ENCODE measurements at regions not wholly inside any gene's neighbourhood (a gene's known extent, or its start where the extent isn't known, plus 50 kb on each side); places are given as distances from the start of the nearest gene placed in this dataset.
"Not testable (repeated sequence)": the region's sequence is repeated elsewhere in the genome, so short reads cannot be mapped to it uniquely, and the experiment has no call there.

DNA sequence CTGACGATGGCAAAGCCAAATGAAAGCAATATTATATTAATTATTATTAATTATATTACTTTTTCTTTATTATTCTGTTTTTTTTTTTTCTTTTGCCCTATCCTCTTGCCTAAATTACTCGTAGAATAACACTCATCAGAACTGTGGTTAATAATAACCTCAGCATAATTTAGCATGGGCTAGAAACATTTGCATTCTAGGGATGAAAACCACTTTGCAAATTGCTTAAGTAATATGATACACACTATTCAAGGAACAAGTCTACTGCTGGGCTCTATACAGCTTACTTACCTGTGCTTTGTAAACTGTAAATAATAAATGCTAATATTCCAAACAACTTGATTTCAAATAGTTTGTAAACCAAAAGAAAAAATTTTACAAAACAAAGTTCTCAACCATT is 375.8 kb downstream of the HGF start:
- no peak overlapping the region for H3K27ac ChIP-seq
- no peaks in the 10 kb centered on the region for H3K36me3 ChIP-seq
- no peaks in the 10 kb centered on the region for H3K4me1 ChIP-seq
- H3K4me3 ChIP-seq: no peak overlapping the region
- H3K27me3 ChIP-seq: no peaks in the 10 kb centered on the region
- intact Hi-C loops (cut with DNase I; ENCODE audit: low total_unique reads): no loop called here
- no peaks in the 10 kb centered on the region for H3K9me3 ChIP-seq
- TF ChIP-seq POLR2A (IDR thresholded peaks at IDR 0.05) (no peak), EP300 (IDR thresholded peaks at IDR 0.05) (no peak), POLR2AphosphoS5 (IDR thresholded peaks at IDR 0.05) (no peak)
- TF ChIP-seq, protein P1, sequence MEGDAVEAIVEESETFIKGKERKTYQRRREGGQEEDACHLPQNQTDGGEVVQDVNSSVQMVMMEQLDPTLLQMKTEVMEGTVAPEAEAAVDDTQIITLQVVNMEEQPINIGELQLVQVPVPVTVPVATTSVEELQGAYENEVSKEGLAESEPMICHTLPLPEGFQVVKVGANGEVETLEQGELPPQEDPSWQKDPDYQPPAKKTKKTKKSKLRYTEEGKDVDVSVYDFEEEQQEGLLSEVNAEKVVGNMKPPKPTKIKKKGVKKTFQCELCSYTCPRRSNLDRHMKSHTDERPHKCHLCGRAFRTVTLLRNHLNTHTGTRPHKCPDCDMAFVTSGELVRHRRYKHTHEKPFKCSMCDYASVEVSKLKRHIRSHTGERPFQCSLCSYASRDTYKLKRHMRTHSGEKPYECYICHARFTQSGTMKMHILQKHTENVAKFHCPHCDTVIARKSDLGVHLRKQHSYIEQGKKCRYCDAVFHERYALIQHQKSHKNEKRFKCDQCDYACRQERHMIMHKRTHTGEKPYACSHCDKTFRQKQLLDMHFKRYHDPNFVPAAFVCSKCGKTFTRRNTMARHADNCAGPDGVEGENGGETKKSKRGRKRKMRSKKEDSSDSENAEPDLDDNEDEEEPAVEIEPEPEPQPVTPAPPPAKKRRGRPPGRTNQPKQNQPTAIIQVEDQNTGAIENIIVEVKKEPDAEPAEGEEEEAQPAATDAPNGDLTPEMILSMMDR (IDR thresholded peaks at IDR 0.05): no peak
- 86 to 91% (median 90%) methylated on average over 2 of the region's 2 CpGs for WGBS, 5 donors
- DNase-seq: no peak

DNA sequence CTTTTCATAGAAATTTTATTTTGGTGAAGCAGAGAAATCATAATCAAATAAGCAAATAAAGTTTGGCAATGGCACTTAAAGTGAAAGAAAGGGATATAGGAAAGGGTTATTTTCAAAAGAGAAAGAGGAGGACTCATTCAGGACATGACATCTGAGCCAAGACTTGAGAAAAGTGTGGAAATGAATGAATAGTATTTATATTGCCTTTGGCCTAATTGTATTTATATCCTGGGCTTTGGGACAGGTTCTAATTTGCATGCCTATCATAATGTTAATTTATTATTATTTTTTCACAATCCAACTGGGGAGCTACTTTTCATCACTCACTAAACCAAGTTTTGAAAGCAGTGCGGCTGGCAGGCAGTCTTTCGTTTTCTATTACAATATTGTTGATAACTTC is 376.8 kb downstream of the HGF start:
- H3K27me3 ChIP-seq: no peaks in the 10 kb centered on the region
- intact Hi-C loops (cut with DNase I; ENCODE audit: low total_unique reads): no loop called here
- H3K4me1 ChIP-seq: no peaks in the 10 kb centered on the region
- 90 to 95% (median 92%) methylated on average over 2 of the region's 2 CpGs for WGBS, 5 donors
- no peak for TF ChIP-seq POLR2AphosphoS5 (IDR thresholded peaks at IDR 0.05)
- TF ChIP-seq, protein P1 (IDR thresholded peaks at IDR 0.05): no peak
- no peak for TF ChIP-seq POLR2A (IDR thresholded peaks at IDR 0.05)
- no peak overlapping the region for H3K27ac ChIP-seq
- no peaks in the 10 kb centered on the region for H3K9me3 ChIP-seq
- no peaks in the 10 kb centered on the region for H3K36me3 ChIP-seq
- no peak for DNase-seq
- H3K4me3 ChIP-seq: no peak overlapping the region

DNA sequence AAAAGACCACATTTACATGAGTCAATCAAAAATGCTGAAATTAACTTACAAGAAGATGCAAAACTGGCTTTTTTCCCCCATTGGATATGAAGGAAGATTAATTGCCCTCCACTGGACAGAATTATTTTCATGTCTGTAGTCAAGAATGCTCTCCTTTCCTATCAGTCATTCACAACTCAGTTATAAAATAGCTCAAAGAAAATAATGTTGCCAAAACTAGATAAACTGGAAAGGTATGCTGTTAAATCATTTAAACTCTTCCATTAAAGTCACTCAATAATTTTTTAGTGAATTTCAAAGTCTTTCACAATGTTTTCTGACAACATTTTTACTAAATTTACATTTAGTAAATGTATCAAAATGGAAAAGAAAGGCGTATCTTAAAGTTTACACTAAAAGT is 384.5 kb downstream of the HGF start:
- H3K4me3 ChIP-seq: no peak overlapping the region

DNA sequence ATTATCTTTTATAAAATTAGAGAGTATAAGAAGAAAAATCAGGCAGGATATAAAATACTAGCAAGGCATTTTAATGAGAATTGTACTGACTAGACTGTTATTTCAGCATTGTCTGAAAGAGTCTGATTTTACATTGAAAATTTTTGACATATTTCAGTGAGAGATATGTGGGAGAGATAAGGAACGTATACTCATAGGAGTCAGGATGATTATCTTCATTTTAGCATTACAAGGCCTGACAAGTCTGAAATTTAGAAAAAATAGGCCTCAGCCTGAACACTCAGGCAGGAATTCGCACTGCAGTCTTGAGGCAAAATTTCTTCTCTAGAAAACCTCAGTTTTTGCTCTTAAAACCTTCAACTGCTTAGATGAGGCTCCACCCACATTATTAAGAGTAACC is 386.0 kb downstream of the HGF start:
- no peak overlapping the region for H3K27ac ChIP-seq
- intact Hi-C loops (cut with DNase I; ENCODE audit: low total_unique reads): no loop called here
- DNase-seq: no peak
- H3K36me3 ChIP-seq: no peaks in the 10 kb centered on the region
- H3K27me3 ChIP-seq: no peaks in the 10 kb centered on the region
- no peaks in the 10 kb centered on the region for H3K9me3 ChIP-seq
- TF ChIP-seq EP300 (IDR thresholded peaks at IDR 0.05): no peak
- TF ChIP-seq POLR2AphosphoS5 (IDR thresholded peaks at IDR 0.05): no peak
- TF ChIP-seq POLR2A (IDR thresholded peaks at IDR 0.05): no peak
- TF ChIP-seq, protein P1 (IDR thresholded peaks at IDR 0.05): no peak
- H3K4me1 ChIP-seq: no peaks in the 10 kb centered on the region
- H3K4me3 ChIP-seq: no peak overlapping the region
- WGBS, 5 donors: 85 to 88% (median 87%) methylated on average over 2 of the region's 2 CpGs

More for the DNA sequence above, 384.5 kb downstream of the HGF start:
- Histone ChIP-seq H3K36me3 (no peaks in the 10 kb centered on the region), H3K27ac (no peak overlapping the region), H3K9me3 (no peaks in the 10 kb centered on the region), H3K27me3 (no peaks in the 10 kb centered on the region), H3K4me1 (no peaks in the 10 kb centered on the region)
- DNase-seq: no peak
- 81 to 92% (median 88%) methylated on average over 1 of the region's 1 CpG for WGBS, 5 donors
- TF ChIP-seq POLR2AphosphoS5 (IDR thresholded peaks at IDR 0.05): no peak
- TF ChIP-seq, protein P1 (IDR thresholded peaks at IDR 0.05): no peak
- TF ChIP-seq POLR2A (IDR thresholded peaks at IDR 0.05): no peak
- no peak for TF ChIP-seq EP300 (IDR thresholded peaks at IDR 0.05)
- intact Hi-C loops (cut with DNase I; ENCODE audit: low total_unique reads): no loop called here

DNA sequence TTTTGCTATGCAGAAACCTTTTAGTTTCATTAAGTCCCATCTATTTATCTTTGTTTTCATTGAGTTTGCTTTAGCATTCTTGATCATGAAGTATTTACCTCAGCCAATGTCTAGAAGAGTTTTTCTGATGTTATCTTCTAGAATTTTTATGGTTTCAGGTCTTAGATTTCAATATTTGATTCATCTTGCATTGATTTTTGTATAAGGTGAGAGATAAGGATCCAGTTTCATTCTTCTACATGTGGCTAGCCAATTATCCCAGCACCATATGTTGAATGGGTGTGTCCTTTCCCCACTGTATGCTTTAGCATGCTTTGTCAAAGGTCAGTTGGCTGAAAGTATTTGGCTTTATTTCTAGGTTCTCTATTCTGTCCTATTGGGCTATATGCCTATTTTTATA is 395.2 kb downstream of the HGF start:
- H3K27ac ChIP-seq; H3K4me1 ChIP-seq; H3K9me3 ChIP-seq; intact Hi-C loops (cut with DNase I; ENCODE audit: low total_unique reads); DNase-seq; H3K27me3 ChIP-seq; H3K4me3 ChIP-seq; H3K36me3 ChIP-seq: not testable (repeated sequence)
